Parathyroid adenoma (tissue), 2 donors: ENCODE measurements at regions not wholly inside any gene's neighbourhood (a gene's known extent, or its start where the extent isn't known, plus 50 kb on each side); places are given as distances from the start of the nearest gene placed in this dataset.

Experiments used
- H2AFZ ChIP-seq: fragments of 300-600 bp; sonication (generic); one replicate; pipeline ENCODE4 v1.7.0; 2017; ENCODE audit warnings: antibody characterized with exemption, mild to moderate bottlenecking
- H3K27ac ChIP-seq: fragments of 300-600 bp; sonication (generic); one replicate; pipeline ENCODE4 v1.7.0; 2017
- H3K27me3 ChIP-seq: fragments of 300-600 bp; sonication (generic); one replicate; pipeline ENCODE4 v1.7.0; 2017; ENCODE audit warnings: low read length; ENCODE audit not compliant: control insufficient read depth, insufficient read depth
- H3K36me3 ChIP-seq: fragments of 300-600 bp; sonication (generic); one replicate; pipeline ENCODE4 v1.7.0; 2017; ENCODE audit warnings: low read length; ENCODE audit not compliant: control insufficient read depth, insufficient read depth
- H3K4me1 ChIP-seq: fragments of 300-600 bp; sonication (generic); one replicate; pipeline ENCODE4 v1.7.0; 2017; ENCODE audit warnings: control low read depth
- H3K4me2 ChIP-seq: fragments of 300-600 bp; sonication (generic); one replicate; pipeline ENCODE4 v1.7.0; 2017; ENCODE audit warnings: low read length
- H3K4me3 ChIP-seq: fragments of 300-600 bp; sonication (generic); one replicate; pipeline ENCODE4 v1.7.0; 2017; ENCODE audit warnings: low read depth, low read length
- H3K79me2 ChIP-seq: fragments of 300-600 bp; sonication (generic); one replicate; pipeline ENCODE4 v1.7.0; 2017; ENCODE audit warnings: control low read depth
- H3K9ac ChIP-seq: fragments of 300-600 bp; sonication (generic); one replicate; pipeline ENCODE4 v1.7.0; 2017; ENCODE audit warnings: mild to moderate bottlenecking
- H3K9me3 ChIP-seq: fragments of 300-600 bp; sonication (generic); one replicate; pipeline ENCODE4 v1.7.0; 2017; ENCODE audit warnings: low read length; ENCODE audit not compliant: control insufficient read depth
- CTCF ChIP-seq: fragments of 300-600 bp; sonication (generic); IDR thresholded peaks from one replicate; pipeline ENCODE4 v1.7.0; 2017; ENCODE audit warnings: antibody characterized with exemption, mild to moderate bottlenecking
- donor health status: primary hyperparathyroidism.

- Histone ChIP-seq H3K4me3 (no peak overlapping the region), H3K4me2 (no peak overlapping the region), H3K79me2 (no peaks in the 10 kb centered on the region), H3K27ac (no peak overlapping the region), H3K4me1 (no peaks in the 10 kb centered on the region), H3K9me3 (no peaks in the 10 kb centered on the region), H2AFZ (no peak overlapping the region), H3K36me3 (no peaks in the 10 kb centered on the region), H3K9ac (no peak overlapping the region), H3K27me3 (no peaks in the 10 kb centered on the region)
- TF ChIP-seq CTCF, result no peak
Observed at GRCh38 chr3:28791713-28792255, 443.2 kb upstream of the AZI2 start.

GRCh38 chr3:28792604-28793003, 444.0 kb upstream of the AZI2 start:
- H3K79me2 ChIP-seq, result no peaks in the 10 kb centered on the region
- no peaks in the 10 kb centered on the region for H3K4me1 ChIP-seq
- TF ChIP-seq CTCF, result no peak
- no peak overlapping the region for H3K4me3 ChIP-seq
- no peak overlapping the region for H3K4me2 ChIP-seq
- no peak overlapping the region for H2AFZ ChIP-seq
- H3K27ac ChIP-seq, result no peak overlapping the region
- H3K9me3 ChIP-seq, result no peaks in the 10 kb centered on the region
- H3K36me3 ChIP-seq, result no peaks in the 10 kb centered on the region
- H3K9ac ChIP-seq, result peak overlapping the region; percentile 4
- no peaks in the 10 kb centered on the region for H3K27me3 ChIP-seq

GRCh38 chr3:28799084-28799483, 450.5 kb upstream of the AZI2 start:
- Histone ChIP-seq H3K27ac (no peak overlapping the region), H3K27me3 (no peaks in the 10 kb centered on the region), H3K79me2 (no peaks in the 10 kb centered on the region), H3K9ac (no peak overlapping the region), H2AFZ (no peak overlapping the region), H3K4me1 (no peaks in the 10 kb centered on the region), H3K4me3 (no peak overlapping the region), H3K36me3 (no peaks in the 10 kb centered on the region), H3K4me2 (no peak overlapping the region), H3K9me3 (no peaks in the 10 kb centered on the region)
- no peak for TF ChIP-seq CTCF

- no peak for TF ChIP-seq CTCF
- Histone ChIP-seq H2AFZ (no peak overlapping the region), H3K9me3 (no peaks in the 10 kb centered on the region), H3K9ac (no peak overlapping the region), H3K4me1 (no peaks in the 10 kb centered on the region), H3K27me3 (no peaks in the 10 kb centered on the region), H3K27ac (no peak overlapping the region), H3K79me2 (no peaks in the 10 kb centered on the region), H3K4me3 (no peak overlapping the region), H3K4me2 (no peak overlapping the region), H3K36me3 (no peaks in the 10 kb centered on the region)
Observed at GRCh38 chr3:28800203-28800602, 451.6 kb upstream of the AZI2 start.

- Histone ChIP-seq H3K9ac (no peak overlapping the region), H2AFZ (no peak overlapping the region), H3K79me2 (no peaks in the 10 kb centered on the region), H3K4me1 (no peaks in the 10 kb centered on the region), H3K4me2 (no peak overlapping the region), H3K27me3 (no peaks in the 10 kb centered on the region), H3K9me3 (no peaks in the 10 kb centered on the region), H3K4me3 (no peak overlapping the region), H3K36me3 (no peaks in the 10 kb centered on the region), H3K27ac (no peak overlapping the region)
- no peak for TF ChIP-seq CTCF
Observed at GRCh38 chr3:28808068-28808467, 459.4 kb upstream of the AZI2 start.
